Skeletal muscle satellite cell (primary cell): ENCODE measurements at regions not wholly inside any gene's neighbourhood (a gene's known extent, or its start where the extent isn't known, plus 50 kb on each side); places are given as distances from the start of the nearest gene placed in this dataset.

ENCODE experiments used
- H3K27me3 ChIP-seq: 2 replicates; pipeline ENCODE4 v1.7.0; 2013; ENCODE audit warnings: low read length; ENCODE audit not compliant: control insufficient read depth, insufficient read depth
- H3K36me3 ChIP-seq: 2 replicates; pipeline ENCODE4 v1.7.0; 2013; ENCODE audit warnings: mild to moderate bottlenecking, control low read depth, low read length; ENCODE audit not compliant: insufficient read depth
- H3K4me1 ChIP-seq: 2 replicates; pipeline ENCODE4 v1.7.0; 2013; ENCODE audit warnings: low read length; ENCODE audit not compliant: control insufficient read depth, insufficient read depth
- H3K4me2 ChIP-seq: 2 replicates; pipeline ENCODE4 v1.7.0; 2013; ENCODE audit warnings: mild to moderate bottlenecking, low read length
- H3K4me3 ChIP-seq: 2 replicates; pipeline ENCODE4 v1.7.0; 2013; ENCODE audit warnings: low read length
- H3K9ac ChIP-seq: 2 replicates; pipeline ENCODE4 v1.7.0; 2013; ENCODE audit warnings: mild to moderate bottlenecking, low read depth, low read length, moderate library complexity
- H3K9me3 ChIP-seq: replicated peaks from 2 replicates; pipeline ENCODE4 v1.7.0; 2013; ENCODE audit warnings: mild to moderate bottlenecking, control low read depth, low read length

- Histone ChIP-seq H3K4me2 (no peak overlapping the region), H3K4me3 (no peak overlapping the region), H3K4me1 (no peaks in the 10 kb centered on the region), H3K27me3 (no peaks in the 10 kb centered on the region), H3K9me3 (no peaks in the 10 kb centered on the region), H3K9ac (no peak overlapping the region), H3K36me3 (no peaks in the 10 kb centered on the region)
Measured at GRCh38 chr1:59184365-59184905, 112.5 kb upstream of the FGGY start.

DNA sequence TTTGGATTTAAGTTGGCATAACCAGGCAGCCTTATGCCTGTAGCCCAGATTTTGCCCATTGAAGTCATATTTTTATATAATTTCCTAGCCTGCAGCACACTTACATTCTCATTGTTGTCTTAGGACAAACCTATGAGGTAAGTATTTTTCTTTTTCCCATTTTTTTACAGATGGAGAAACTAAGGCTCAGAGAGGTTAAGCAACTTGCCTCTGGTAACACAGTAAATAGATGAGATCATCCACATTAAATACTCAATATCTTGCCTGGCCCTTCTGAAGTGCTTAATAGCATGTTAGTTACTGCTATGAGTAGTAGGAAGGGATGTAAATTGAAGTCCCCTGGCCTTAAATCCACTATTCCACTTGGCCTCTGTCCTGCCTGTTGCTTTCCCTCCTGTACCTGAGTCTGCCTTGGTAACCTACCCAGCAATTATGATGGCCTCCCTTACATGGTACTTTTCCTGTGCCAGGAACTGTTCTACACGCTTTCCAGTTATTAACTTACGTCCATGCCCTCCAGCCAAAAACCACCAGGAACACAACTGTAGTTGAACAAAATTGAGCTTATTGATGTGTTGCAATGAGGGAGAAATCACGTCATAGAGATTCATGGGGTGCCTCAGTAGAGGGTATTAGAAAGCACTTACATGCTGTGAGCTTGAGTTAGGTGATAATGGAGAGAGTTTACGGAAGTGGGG, 111.6 kb upstream of the FGGY start:
- Histone ChIP-seq H3K9ac (no peak overlapping the region), H3K4me2 (no peak overlapping the region), H3K27me3 (no peaks in the 10 kb centered on the region), H3K9me3 (no peaks in the 10 kb centered on the region), H3K4me1 (no peaks in the 10 kb centered on the region), H3K4me3 (no peak overlapping the region), H3K36me3 (no peaks in the 10 kb centered on the region)

DNA sequence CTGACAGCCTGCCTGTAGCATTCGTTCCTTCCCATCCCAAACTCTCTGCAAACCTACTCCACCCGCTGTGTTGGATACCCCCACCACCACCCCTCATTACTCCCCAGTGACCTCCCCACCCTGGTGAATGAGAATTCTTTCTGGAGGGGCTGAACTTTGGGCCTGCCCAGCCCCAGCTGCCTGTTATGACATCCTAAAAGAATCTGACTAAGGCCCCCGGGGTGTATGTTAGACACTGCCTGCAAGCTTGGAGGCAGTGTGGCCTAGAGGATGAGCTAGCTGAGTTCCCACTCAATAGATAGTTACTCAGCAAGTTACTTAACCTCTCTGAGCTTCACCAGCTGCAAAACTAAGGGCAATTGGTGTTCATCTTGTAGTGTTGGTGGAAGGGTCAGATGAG, 110.2 kb upstream of the FGGY start:
- Histone ChIP-seq H3K9me3 (no peaks in the 10 kb centered on the region), H3K4me2 (no peak overlapping the region), H3K4me3 (no peak overlapping the region), H3K9ac (no peak overlapping the region), H3K4me1 (no peaks in the 10 kb centered on the region), H3K27me3 (no peaks in the 10 kb centered on the region), H3K36me3 (no peaks in the 10 kb centered on the region)

DNA sequence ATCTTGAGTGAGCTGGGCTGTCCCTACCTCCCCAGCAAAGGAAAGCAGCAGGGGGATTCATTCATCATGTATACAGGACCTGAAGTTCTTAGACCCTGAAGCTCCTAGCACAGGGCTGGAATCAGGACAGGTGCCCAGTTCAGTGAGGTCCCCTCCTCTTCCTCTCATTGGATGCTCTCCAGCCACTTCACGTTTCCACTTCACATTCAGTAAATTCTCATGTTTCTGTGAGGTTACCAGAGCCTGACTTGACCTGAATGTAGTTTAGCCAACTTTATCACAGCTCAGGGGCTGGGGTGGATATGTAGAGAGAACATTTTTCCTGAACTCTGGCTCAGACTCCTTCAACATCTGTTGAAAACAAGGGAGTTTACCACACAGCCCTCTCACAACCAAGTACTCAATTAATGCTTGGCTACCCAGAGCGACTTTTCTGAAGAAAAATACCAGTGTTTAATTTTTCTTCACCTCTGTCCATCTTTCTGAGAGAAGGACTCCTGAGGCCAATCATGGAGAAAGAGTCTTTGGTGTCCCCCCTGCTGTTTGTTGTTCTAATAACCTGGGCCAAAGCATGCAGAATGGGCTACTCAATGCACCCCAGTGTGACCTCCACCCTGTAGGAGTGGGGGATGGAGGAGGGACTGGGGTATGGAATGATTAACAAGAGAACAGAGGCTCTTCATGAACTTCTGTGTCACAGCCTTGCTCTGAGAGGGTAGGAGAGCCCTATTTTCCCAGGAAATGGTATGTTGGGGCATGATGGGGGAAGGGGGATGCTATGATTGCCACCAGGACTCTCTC, 108.3 kb upstream of the FGGY start:
- H3K4me3 ChIP-seq = no peak overlapping the region
- H3K27me3 ChIP-seq = no peaks in the 10 kb centered on the region
- H3K36me3 ChIP-seq = no peaks in the 10 kb centered on the region
- H3K4me1 ChIP-seq = no peaks in the 10 kb centered on the region
- no peak overlapping the region for H3K9ac ChIP-seq
- no peak overlapping the region for H3K4me2 ChIP-seq
- H3K9me3 ChIP-seq = no peaks in the 10 kb centered on the region

DNA sequence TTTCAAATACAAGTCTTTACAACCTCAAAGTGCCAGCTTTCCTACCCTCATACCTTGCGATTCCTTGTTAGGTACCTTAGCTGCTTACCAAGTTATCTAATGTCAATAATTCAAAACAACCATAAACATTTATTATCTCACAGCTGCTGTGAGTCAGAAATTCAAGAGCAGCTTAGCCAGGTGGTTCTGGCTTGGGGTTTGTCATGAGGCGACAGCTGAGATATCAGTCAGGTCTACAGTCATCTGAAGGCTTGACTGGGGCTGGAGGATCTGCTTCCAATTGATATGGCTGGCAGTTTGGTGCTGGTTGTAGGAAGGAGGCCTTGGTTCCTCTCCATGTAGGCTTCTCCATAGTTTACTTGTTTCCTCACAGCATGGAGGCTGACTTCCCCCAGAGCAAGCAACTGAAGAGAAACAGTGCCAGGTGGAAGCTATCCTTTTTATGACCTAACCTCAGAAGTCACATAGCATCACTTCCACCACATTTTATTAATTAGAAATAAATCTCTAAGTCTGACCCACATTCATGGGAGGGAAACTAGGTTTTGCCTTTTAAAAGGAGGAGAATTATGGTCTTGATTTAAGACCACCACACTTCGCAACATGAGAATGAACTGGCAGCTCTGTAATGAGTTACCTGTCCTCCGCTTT, 103.3 kb upstream of the FGGY start:
- Histone ChIP-seq H3K9me3 (no peaks in the 10 kb centered on the region), H3K4me3 (no peak overlapping the region), H3K4me2 (no peak overlapping the region)

GRCh38 chr1:59194621-59195020, 102.3 kb upstream of the FGGY start:
- no peaks in the 10 kb centered on the region for H3K36me3 ChIP-seq

More for the DNA sequence above, 103.3 kb upstream of the FGGY start:
- Histone ChIP-seq H3K9ac (no peak overlapping the region), H3K27me3 (no peaks in the 10 kb centered on the region), H3K36me3 (no peaks in the 10 kb centered on the region), H3K4me1 (no peaks in the 10 kb centered on the region)

DNA sequence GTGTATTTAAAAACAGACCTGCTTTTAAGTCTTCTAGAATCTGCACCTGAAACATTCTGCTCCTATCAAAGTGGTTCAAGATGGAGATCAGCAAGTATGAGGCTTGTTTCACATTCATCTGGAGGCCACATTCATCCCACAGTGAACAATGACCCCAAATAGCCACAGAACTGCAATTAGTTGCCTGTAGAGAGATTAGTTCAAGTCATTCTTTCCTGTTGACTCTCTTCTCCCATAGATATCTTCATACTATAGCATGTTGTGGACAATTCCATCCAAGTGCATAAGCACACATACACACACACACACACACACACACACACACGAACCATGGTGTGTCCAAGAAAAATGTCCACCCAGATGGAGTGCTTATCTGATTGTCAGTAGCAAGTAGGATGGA, 101.7 kb upstream of the FGGY start:
- H3K9ac ChIP-seq = no peak overlapping the region
- no peaks in the 10 kb centered on the region for H3K9me3 ChIP-seq
- no peak overlapping the region for H3K4me2 ChIP-seq
- H3K4me3 ChIP-seq = no peak overlapping the region
- H3K36me3 ChIP-seq = no peaks in the 10 kb centered on the region
- H3K27me3 ChIP-seq = no peaks in the 10 kb centered on the region
- H3K4me1 ChIP-seq = no peaks in the 10 kb centered on the region

More at GRCh38 chr1:59194621-59195020, 102.3 kb upstream of the FGGY start:
- no peak overlapping the region for H3K4me3 ChIP-seq
- no peaks in the 10 kb centered on the region for H3K9me3 ChIP-seq
- no peak overlapping the region for H3K9ac ChIP-seq
- no peaks in the 10 kb centered on the region for H3K27me3 ChIP-seq
- H3K4me1 ChIP-seq = no peaks in the 10 kb centered on the region
- H3K4me2 ChIP-seq = no peak overlapping the region

DNA sequence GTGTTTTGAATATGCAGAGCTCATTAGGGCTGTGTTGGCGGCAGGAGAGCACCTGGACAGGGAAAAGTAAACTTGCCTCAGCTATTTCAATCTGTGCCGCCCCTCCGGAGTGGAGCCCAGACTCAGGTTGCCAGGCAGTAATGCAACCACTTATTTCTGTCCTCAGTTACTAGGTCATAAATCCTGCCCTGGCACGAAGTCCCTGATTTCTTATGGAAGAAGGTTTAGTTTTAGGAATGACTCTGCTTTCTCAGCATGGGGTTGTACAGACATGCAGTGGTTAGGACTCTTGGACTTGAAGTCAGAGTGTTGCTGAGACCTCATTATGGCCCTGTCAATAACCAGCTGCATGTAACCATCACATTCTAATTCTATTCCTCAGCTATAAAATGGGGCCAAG, 98.3 kb upstream of the FGGY start:
- no peaks in the 10 kb centered on the region for H3K27me3 ChIP-seq
- H3K4me2 ChIP-seq = no peak overlapping the region
- H3K9me3 ChIP-seq = no peaks in the 10 kb centered on the region
- no peak overlapping the region for H3K9ac ChIP-seq
- no peaks in the 10 kb centered on the region for H3K36me3 ChIP-seq
- H3K4me1 ChIP-seq = no peaks in the 10 kb centered on the region
- H3K4me3 ChIP-seq = no peak overlapping the region

DNA sequence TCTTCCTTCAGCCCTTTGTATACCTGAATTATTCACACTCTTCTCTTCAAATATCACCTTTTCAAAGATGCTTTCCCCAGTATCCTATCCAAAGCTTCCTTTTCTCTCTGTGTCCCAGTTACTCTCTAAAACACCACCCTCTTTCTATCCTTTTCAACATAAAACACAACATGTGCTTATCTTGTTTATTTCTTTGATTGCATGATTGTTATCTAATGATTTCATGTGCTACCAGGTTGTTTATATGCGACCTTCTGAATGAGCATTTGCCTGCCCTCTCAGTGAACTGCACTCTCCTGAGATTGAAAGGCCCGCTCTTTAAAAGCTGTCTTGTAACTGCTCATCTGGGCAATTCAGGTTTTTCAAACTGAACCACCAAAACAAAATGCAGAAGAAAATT, 97.7 kb upstream of the FGGY start:
- Histone ChIP-seq H3K4me1 (no peaks in the 10 kb centered on the region), H3K9me3 (no peaks in the 10 kb centered on the region), H3K4me3 (no peak overlapping the region), H3K9ac (no peak overlapping the region), H3K27me3 (no peaks in the 10 kb centered on the region), H3K4me2 (no peak overlapping the region), H3K36me3 (no peaks in the 10 kb centered on the region)

DNA sequence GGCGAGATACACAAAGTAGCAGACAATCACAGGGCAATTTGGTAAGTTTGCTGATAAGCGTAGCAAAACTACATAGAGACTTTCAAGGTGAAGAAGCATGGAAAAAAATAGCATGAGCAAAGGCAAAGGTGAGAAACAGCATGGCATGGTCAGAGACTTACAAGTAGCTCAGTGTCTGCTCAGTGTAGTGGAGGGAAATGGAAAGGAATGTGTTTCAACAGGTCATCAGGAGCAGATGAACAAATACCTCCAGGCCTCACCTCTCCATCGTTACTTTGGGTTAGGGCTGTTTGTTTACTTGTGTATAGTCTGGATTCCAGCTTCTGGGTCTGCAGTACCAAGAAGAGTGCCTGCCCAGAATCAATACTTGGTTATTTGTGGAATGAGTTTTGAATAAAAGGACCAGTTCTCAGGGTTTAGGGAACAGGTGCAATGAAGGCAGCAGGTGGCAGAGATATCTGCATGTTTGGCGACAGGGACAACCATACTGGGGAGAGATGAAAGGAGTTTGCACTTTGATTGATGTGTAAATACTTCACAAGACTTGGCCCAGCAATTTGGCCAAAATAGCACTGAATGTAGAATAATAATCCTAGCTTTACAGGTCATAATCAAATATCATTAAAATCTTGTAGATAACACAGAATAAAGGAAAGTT, 97.0 kb upstream of the FGGY start:
- no peaks in the 10 kb centered on the region for H3K27me3 ChIP-seq

GRCh38 chr1:59201341-59201740, 95.6 kb upstream of the FGGY start:
- Histone ChIP-seq H3K36me3 (no peaks in the 10 kb centered on the region), H3K4me3 (no peak overlapping the region), H3K9ac (no peak overlapping the region), H3K4me2 (no peak overlapping the region), H3K27me3 (no peaks in the 10 kb centered on the region), H3K4me1 (no peaks in the 10 kb centered on the region), H3K9me3 (no peaks in the 10 kb centered on the region)

More for the DNA sequence above, 97.0 kb upstream of the FGGY start:
- Histone ChIP-seq H3K4me1 (no peaks in the 10 kb centered on the region), H3K36me3 (no peaks in the 10 kb centered on the region), H3K9ac (no peak overlapping the region), H3K4me3 (no peak overlapping the region), H3K9me3 (no peaks in the 10 kb centered on the region), H3K4me2 (no peak overlapping the region)
